CD4-positive, alpha-beta T cell (primary cell): ENCODE measurements at regions not wholly inside any gene's neighbourhood (a gene's known extent, or its start where the extent isn't known, plus 50 kb on each side); places are given as distances from the start of the nearest gene placed in this dataset.

ENCODE experiments used
- ATAC-seq: fragments of 200-7000 bp; cut with Tn5 transposase; one replicate; pipeline ENCODE4 v1.10.0; 2022; ENCODE audit warnings: mild to moderate bottlenecking; ENCODE audit not compliant: poor library complexity
- CTCF ChIA-PET: fragments of 350-600 bp; sonication (Branson Sonifier 250); formaldehyde crosslinking; loops from one replicate; lab custom pipeline; 2021; ENCODE audit warnings: antibody characterized with exemption, inconsistent platforms; lab: Charles Lee
- POLR2A ChIA-PET: fragments of 350-600 bp; sonication (Branson Sonifier 250); formaldehyde crosslinking; loops from one replicate; lab custom pipeline; 2021; ENCODE audit warnings: antibody characterized with exemption, inconsistent platforms; lab: Charles Lee
- DNase-seq, 14 experiments: peaks; one replicate each; pipeline ENCODE4 v3.0.0-alpha.2; 2013 to 2020; ENCODE audit warnings: mixed read lengths in 2 of 14
- H3K27ac ChIP-seq, 2 donors: one replicate each; pipeline versions ENCODE4 v1.5.1 to v1.7.0; 2013; ENCODE audit warnings: low read length in 2 of 2, low read depth in 1 of 2, mild to moderate bottlenecking in 1 of 2
- H3K27me3 ChIP-seq, 2 experiments: 1 replicate in 1 of 2; 2 replicates in 1 of 2; pipeline versions ENCODE4 v1.6.1 to v1.7.0; 2013; ENCODE audit warnings: low read length in 2 of 2, control low read depth in 1 of 2, mild to moderate bottlenecking in 1 of 2, moderate library complexity in 1 of 2; ENCODE audit not compliant: insufficient read depth in 2 of 2, control insufficient read depth in 1 of 2
- H3K36me3 ChIP-seq: one replicate; pipeline ENCODE4 v1.6.1; 2013; ENCODE audit warnings: low read length, control low read depth; ENCODE audit not compliant: insufficient read depth
- H3K4me1 ChIP-seq: one replicate; pipeline ENCODE4 v1.6.1; 2013; ENCODE audit warnings: low read length, control low read depth; ENCODE audit not compliant: insufficient read depth
- H3K4me3 ChIP-seq: one replicate; pipeline ENCODE4 v1.5.1; 2013; ENCODE audit warnings: mild to moderate bottlenecking, low read length, moderate library complexity
- H3K9me3 ChIP-seq, 2 experiments: 1 replicate in 1 of 2; 2 replicates in 1 of 2; pipeline versions ENCODE4 v1.6.1 to v1.7.0; 2013; ENCODE audit warnings: low read length in 2 of 2, mild to moderate bottlenecking in 2 of 2, control low read depth in 1 of 2, moderate library complexity in 1 of 2; ENCODE audit not compliant: control insufficient read depth in 1 of 2, insufficient read depth in 1 of 2
- H3K27ac Mint-ChIP-seq: one replicate; pipeline ENCODE4 v1.8.0; 2020; ENCODE audit warnings: mixed read lengths
- H3K27me3 Mint-ChIP-seq: one replicate; pipeline ENCODE4 v1.8.0; 2021; ENCODE audit warnings: mixed read lengths
- H3K36me3 Mint-ChIP-seq: one replicate; pipeline ENCODE4 v1.8.0; 2021; ENCODE audit warnings: low read depth, mixed read lengths
- H3K4me1 Mint-ChIP-seq: one replicate; pipeline ENCODE4 v1.8.0; 2021; ENCODE audit warnings: low read depth, mixed read lengths
- H3K4me3 Mint-ChIP-seq: one replicate; pipeline ENCODE4 v1.8.0; 2020; ENCODE audit warnings: mild to moderate bottlenecking, mixed read lengths
- H3K9me3 Mint-ChIP-seq: one replicate; pipeline ENCODE4 v1.8.0; 2020; ENCODE audit warnings: mixed read lengths
- CTCF ChIP-seq: fragments of 200-600 bp; IDR thresholded peaks from one replicate; pipeline ENCODE4 v1.8.0; 2022; ENCODE audit warnings: antibody characterized with exemption, mild to moderate bottlenecking
- intact Hi-C, 2 experiments: fragments of 100-400 bp; cut with DNase I in 1 of 2; cut with micrococcal nuclease in 1 of 2; formaldehyde crosslinking; loops; one replicate each; pipeline versions ENCODE4 v1.15.1 to v1.9.0; 2023 to 2025; cut with DNase I, micrococcal nuclease

- intact Hi-C loops, result no loop called here
- Mint-ChIP-seq H3K4me3 (no peak overlapping the region), H3K27ac (no peak overlapping the region), H3K9me3 (peaks cover 2% of the 10 kb centered on the region), H3K4me1 (no peaks in the 10 kb centered on the region), H3K36me3 (peaks cover 4% of the 10 kb centered on the region), H3K27me3 (no peaks in the 10 kb centered on the region)
- Histone ChIP-seq H3K9me3 (peaks cover 10 to 26% of the 10 kb centered on the region in 2 experiments), H3K36me3 (no peaks in the 10 kb centered on the region), H3K4me3 (no peak overlapping the region), H3K27me3 (no peaks in the 10 kb centered on the region), H3K4me1 (no peaks in the 10 kb centered on the region), H3K27ac (no peak overlapping the region)
- DNase-seq, result no peak
- no peak for ATAC-seq
- CTCF ChIA-PET, result no interaction called here
- TF ChIP-seq CTCF, result no peak
- POLR2A ChIA-PET, result no interaction called here
These were observed 297.2 kb downstream of the RPS24 start for GRCh38 chr10:78330884-78331283.

GRCh38 chr10:78331391-78331922 is 297.8 kb downstream of the RPS24 start:
- no peak for TF ChIP-seq CTCF
- CTCF ChIA-PET, result no interaction called here
- H3K4me3 Mint-ChIP-seq, result no peak overlapping the region
- H3K27ac Mint-ChIP-seq, result no peak overlapping the region
- H3K36me3 ChIP-seq, result no peaks in the 10 kb centered on the region
- no peaks in the 10 kb centered on the region for H3K9me3 Mint-ChIP-seq
- DNase-seq (no peak), ATAC-seq (no peak)
- no peaks in the 10 kb centered on the region for H3K27me3 ChIP-seq
- H3K27me3 Mint-ChIP-seq, result no peaks in the 10 kb centered on the region
- peaks cover under 1% of the 10 kb centered on the region for H3K36me3 Mint-ChIP-seq
- H3K27ac ChIP-seq, result no peak overlapping the region
- H3K4me1 ChIP-seq, result no peaks in the 10 kb centered on the region
- POLR2A ChIA-PET, result no interaction called here
- no peaks in the 10 kb centered on the region for H3K4me1 Mint-ChIP-seq
- peaks cover 4 to 26% of the 10 kb centered on the region in 2 experiments for H3K9me3 ChIP-seq
- intact Hi-C loops, result no loop called here
- no peak overlapping the region for H3K4me3 ChIP-seq

- Histone ChIP-seq H3K9me3 (peaks cover 0 to 26% of the 10 kb centered on the region in 2 experiments), H3K36me3 (no peaks in the 10 kb centered on the region), H3K27me3 (no peaks in the 10 kb centered on the region), H3K4me3 (no peak overlapping the region), H3K27ac (no peak overlapping the region), H3K4me1 (no peaks in the 10 kb centered on the region)
- Mint-ChIP-seq H3K27ac (no peak overlapping the region), H3K9me3 (no peaks in the 10 kb centered on the region), H3K36me3 (no peaks in the 10 kb centered on the region), H3K27me3 (no peaks in the 10 kb centered on the region), H3K4me3 (no peak overlapping the region), H3K4me1 (no peaks in the 10 kb centered on the region)
- ChIA-PET POLR2A (no interaction called here), CTCF (no interaction called here)
- no peak for TF ChIP-seq CTCF
- ATAC-seq (no peak), DNase-seq (no peak)
- intact Hi-C loops, result no loop called here
These were observed 298.3 kb downstream of the RPS24 start for GRCh38 chr10:78332012-78332411.
